Heart left ventricle (tissue), 13 donors: ENCODE measurements at regions not wholly inside any gene's neighbourhood (a gene's known extent, or its start where the extent isn't known, plus 50 kb on each side); places are given as distances from the start of the nearest gene placed in this dataset.

ENCODE experiments used
- POLR2A ChIP-seq, 2 donors: fragments of 450-650 bp; IDR thresholded peaks; one replicate each; pipeline ENCODE4 v1.6.1; 2017; ENCODE audit warnings: antibody characterized with exemption in 2 of 2, mild to moderate bottlenecking in 2 of 2, moderate library complexity in 2 of 2
- TF ChIP-seq, protein P1 (sequence below), 12 donors: fragments of 200-600 bp; sonication (generic) in 4 of 12; IDR thresholded peaks; one replicate each; pipeline versions ENCODE4 v1.5.0 to v1.8.0; 2018 to 2022; ENCODE audit warnings: antibody characterized with exemption in 12 of 12, mild to moderate bottlenecking in 5 of 12
- donor health status: ischemic (EF 13 %, LVEDD 7.1; RV severe dilation, severe dysfunction).
- donor health status: DM: no; HTN: yes; CAD: no.
- donor health status: DM: no; HTN: no; CAD: no.
- donor health status: ischemic (EF 25% LVEDD 6.9; RV normal size, moderate dysfunction).
- donor health status: ischemic (EF 25% LVEDD 5.7; RV mildly dilated, moderate dysfunction).
- donor health status: ischemic (EF 35%, LVEDD 5.7; RV mildly dilated, moderate dysfunction).
- donor health status: nonischemic (EF 11% LVEDD 7.7; RV severe dilation, severe dysfunction).
- donor health status: DM: yes; HTN: yes; CAD: no.
- donor health status: PGD.
- donor health status: ischemic (EF 29% LVEDD 5.4; RV normal size, mild dysfunction).
- donor health status: nonischemic (EF 23%, LVEDD 6.1; RV moderate dilation, normal function).

DNA sequence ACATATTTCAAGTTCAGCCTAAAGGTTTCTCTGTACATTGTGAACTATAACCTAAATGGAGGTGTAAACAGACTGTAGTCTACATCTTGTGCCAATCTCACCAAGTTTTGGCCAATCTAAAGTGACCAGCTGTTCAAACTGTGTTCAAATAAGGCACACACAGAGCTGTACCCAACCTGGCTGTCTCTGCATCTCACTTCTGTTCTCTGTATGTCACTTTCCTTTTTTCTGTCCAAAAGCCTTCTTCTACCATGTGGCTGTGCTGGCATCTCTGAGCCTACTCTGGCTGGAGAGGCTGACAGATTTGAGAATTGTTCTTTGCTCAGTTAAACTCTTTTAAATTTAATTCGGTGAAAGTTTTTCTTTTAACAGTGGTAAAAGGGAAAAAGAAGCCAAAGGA, 817.9 kb downstream of the SOCS6 start:
- TF ChIP-seq, protein P1, sequence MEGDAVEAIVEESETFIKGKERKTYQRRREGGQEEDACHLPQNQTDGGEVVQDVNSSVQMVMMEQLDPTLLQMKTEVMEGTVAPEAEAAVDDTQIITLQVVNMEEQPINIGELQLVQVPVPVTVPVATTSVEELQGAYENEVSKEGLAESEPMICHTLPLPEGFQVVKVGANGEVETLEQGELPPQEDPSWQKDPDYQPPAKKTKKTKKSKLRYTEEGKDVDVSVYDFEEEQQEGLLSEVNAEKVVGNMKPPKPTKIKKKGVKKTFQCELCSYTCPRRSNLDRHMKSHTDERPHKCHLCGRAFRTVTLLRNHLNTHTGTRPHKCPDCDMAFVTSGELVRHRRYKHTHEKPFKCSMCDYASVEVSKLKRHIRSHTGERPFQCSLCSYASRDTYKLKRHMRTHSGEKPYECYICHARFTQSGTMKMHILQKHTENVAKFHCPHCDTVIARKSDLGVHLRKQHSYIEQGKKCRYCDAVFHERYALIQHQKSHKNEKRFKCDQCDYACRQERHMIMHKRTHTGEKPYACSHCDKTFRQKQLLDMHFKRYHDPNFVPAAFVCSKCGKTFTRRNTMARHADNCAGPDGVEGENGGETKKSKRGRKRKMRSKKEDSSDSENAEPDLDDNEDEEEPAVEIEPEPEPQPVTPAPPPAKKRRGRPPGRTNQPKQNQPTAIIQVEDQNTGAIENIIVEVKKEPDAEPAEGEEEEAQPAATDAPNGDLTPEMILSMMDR (IDR thresholded peaks at IDR 0.05) = no peak
- TF ChIP-seq POLR2A (IDR thresholded peaks at IDR 0.05) = no peak
